ENCODE measurements at regions not wholly inside any gene's neighbourhood (a gene's known extent, or its start where the extent isn't known, plus 50 kb on each side); places are given as distances from the start of the nearest gene placed in this dataset.

GRCh38 chr6:134502614-134503549 lies 185.0 kb upstream of the SGK1 start:
- TF ChIP-seq, protein P1, sequence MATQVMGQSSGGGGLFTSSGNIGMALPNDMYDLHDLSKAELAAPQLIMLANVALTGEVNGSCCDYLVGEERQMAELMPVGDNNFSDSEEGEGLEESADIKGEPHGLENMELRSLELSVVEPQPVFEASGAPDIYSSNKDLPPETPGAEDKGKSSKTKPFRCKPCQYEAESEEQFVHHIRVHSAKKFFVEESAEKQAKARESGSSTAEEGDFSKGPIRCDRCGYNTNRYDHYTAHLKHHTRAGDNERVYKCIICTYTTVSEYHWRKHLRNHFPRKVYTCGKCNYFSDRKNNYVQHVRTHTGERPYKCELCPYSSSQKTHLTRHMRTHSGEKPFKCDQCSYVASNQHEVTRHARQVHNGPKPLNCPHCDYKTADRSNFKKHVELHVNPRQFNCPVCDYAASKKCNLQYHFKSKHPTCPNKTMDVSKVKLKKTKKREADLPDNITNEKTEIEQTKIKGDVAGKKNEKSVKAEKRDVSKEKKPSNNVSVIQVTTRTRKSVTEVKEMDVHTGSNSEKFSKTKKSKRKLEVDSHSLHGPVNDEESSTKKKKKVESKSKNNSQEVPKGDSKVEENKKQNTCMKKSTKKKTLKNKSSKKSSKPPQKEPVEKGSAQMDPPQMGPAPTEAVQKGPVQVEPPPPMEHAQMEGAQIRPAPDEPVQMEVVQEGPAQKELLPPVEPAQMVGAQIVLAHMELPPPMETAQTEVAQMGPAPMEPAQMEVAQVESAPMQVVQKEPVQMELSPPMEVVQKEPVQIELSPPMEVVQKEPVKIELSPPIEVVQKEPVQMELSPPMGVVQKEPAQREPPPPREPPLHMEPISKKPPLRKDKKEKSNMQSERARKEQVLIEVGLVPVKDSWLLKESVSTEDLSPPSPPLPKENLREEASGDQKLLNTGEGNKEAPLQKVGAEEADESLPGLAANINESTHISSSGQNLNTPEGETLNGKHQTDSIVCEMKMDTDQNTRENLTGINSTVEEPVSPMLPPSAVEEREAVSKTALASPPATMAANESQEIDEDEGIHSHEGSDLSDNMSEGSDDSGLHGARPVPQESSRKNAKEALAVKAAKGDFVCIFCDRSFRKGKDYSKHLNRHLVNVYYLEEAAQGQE (IDR thresholded peaks at IDR 0.05; ENCODE audit: insufficient replicate concordance, low read depth): no peak
- TF ChIP-seq, protein P2, sequence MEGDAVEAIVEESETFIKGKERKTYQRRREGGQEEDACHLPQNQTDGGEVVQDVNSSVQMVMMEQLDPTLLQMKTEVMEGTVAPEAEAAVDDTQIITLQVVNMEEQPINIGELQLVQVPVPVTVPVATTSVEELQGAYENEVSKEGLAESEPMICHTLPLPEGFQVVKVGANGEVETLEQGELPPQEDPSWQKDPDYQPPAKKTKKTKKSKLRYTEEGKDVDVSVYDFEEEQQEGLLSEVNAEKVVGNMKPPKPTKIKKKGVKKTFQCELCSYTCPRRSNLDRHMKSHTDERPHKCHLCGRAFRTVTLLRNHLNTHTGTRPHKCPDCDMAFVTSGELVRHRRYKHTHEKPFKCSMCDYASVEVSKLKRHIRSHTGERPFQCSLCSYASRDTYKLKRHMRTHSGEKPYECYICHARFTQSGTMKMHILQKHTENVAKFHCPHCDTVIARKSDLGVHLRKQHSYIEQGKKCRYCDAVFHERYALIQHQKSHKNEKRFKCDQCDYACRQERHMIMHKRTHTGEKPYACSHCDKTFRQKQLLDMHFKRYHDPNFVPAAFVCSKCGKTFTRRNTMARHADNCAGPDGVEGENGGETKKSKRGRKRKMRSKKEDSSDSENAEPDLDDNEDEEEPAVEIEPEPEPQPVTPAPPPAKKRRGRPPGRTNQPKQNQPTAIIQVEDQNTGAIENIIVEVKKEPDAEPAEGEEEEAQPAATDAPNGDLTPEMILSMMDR (IDR thresholded peaks at IDR 0.05; ENCODE audit: insufficient read depth, low read length): no peak
- TF ChIP-seq POLR2AphosphoS5 (IDR thresholded peaks at IDR 0.05; ENCODE audit: low read depth): no peak

Measured in HL-60 (cell line).